Chondrocyte (in vitro differentiated cells): ENCODE measurements at regions not wholly inside any gene's neighbourhood (a gene's known extent, or its start where the extent isn't known, plus 50 kb on each side); places are given as distances from the start of the nearest gene placed in this dataset.

Experiments
- DNase-seq: peaks from one replicate; pipeline ENCODE4 v3.0.0; 2021; ENCODE audit warnings: mixed read lengths, low spot score
- H3K27ac Mint-ChIP-seq: one replicate; pipeline ENCODE4 v1.8.0; 2021; ENCODE audit warnings: mild to moderate bottlenecking, moderate library complexity, mixed read lengths; ENCODE audit not compliant: unreplicated experiment
- H3K27me3 Mint-ChIP-seq: 2 replicates; pipeline ENCODE4 v1.8.0; 2021; ENCODE audit warnings: low read depth, mixed read lengths
- H3K36me3 Mint-ChIP-seq: 2 replicates; pipeline ENCODE4 v1.8.0; 2021; ENCODE audit warnings: low read depth, mixed read lengths
- H3K4me1 Mint-ChIP-seq: 2 replicates; pipeline ENCODE4 v1.8.0; 2021; ENCODE audit warnings: low read depth, mild to moderate bottlenecking, mixed read lengths
- H3K4me3 Mint-ChIP-seq: one replicate; pipeline ENCODE4 v1.8.0; 2021; ENCODE audit warnings: mild to moderate bottlenecking, moderate library complexity, mixed read lengths; ENCODE audit not compliant: unreplicated experiment
- H3K9me3 Mint-ChIP-seq: 2 replicates; pipeline ENCODE4 v1.8.0; 2021; ENCODE audit warnings: low read depth, mixed read lengths
- CTCF ChIP-seq: fragments of 200-600 bp; sonication (generic); IDR thresholded peaks from 2 replicates; pipeline ENCODE4 v1.5.0; 2021; ENCODE audit warnings: antibody characterized with exemption, mild to moderate bottlenecking, moderate library complexity

GRCh38 chrX:149069899-149070298, 435.2 kb downstream of the IDS start:
- Mint-ChIP-seq H3K27ac (no peak overlapping the region), H3K4me1 (peaks cover 9% of the 10 kb centered on the region), H3K4me3 (no peak overlapping the region), H3K9me3 (peaks cover 4% of the 10 kb centered on the region), H3K27me3 (no peaks in the 10 kb centered on the region), H3K36me3 (no peaks in the 10 kb centered on the region)
- no peak for TF ChIP-seq CTCF
- no peak for DNase-seq

GRCh38 chrX:149060921-149061320, 444.2 kb downstream of the IDS start:
- Mint-ChIP-seq H3K9me3 (peaks cover 14% of the 10 kb centered on the region), H3K4me1 (peaks cover 7% of the 10 kb centered on the region), H3K27me3 (no peaks in the 10 kb centered on the region), H3K27ac (no peak overlapping the region), H3K36me3 (no peaks in the 10 kb centered on the region), H3K4me3 (no peak overlapping the region)
- no peak for DNase-seq
- TF ChIP-seq CTCF, result no peak
